ENCODE measurements at regions not wholly inside any gene's neighbourhood (a gene's known extent, or its start where the extent isn't known, plus 50 kb on each side); places are given as distances from the start of the nearest gene placed in this dataset.
"Not testable (repeated sequence)": the region's sequence is repeated elsewhere in the genome, so short reads cannot be mapped to it uniquely, and the experiment has no call there.

DNA sequence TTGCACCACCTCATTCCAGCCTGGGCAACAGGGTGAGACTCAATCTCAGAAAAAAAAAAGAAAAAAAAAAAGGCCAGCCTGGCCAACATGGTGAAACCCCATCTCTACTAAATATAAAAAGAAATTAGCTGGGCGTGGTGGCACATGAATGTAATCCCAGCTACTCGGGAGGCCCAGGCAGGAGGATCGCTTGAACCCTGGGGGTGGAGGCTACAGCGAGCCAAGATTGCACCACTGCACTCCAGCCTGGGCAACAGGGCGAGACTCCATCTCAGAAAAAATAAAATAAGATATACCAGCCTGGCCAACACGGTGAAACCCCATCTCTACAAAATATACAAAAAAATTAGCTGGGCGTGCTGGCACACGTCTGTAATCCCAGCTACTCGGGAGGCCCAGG lies 1602.3 kb downstream of the RPIA start:
- H3K4me2 ChIP-seq; H2AFZ ChIP-seq; H3K4me3 ChIP-seq; DNase-seq (ENCODE audit: low spot score); H4K20me1 ChIP-seq (ENCODE audit: insufficient read depth, poor library complexity, severe bottlenecking); H3K79me2 ChIP-seq; H3K4me1 ChIP-seq (ENCODE audit: insufficient read depth); H3K36me3 ChIP-seq (replicated peaks; ENCODE audit: insufficient read depth, low read depth); H3K27me3 ChIP-seq; H3K9me3 ChIP-seq (ENCODE audit: low read depth); H3K27ac ChIP-seq; H3K9me2 ChIP-seq (replicated peaks; ENCODE audit: insufficient read depth): not testable (repeated sequence)
- 80% methylated on average over 9 of the region's 9 CpGs for WGBS (ENCODE audit: low lambda C conversion rate, missing lambda C conversion rate)

DNA sequence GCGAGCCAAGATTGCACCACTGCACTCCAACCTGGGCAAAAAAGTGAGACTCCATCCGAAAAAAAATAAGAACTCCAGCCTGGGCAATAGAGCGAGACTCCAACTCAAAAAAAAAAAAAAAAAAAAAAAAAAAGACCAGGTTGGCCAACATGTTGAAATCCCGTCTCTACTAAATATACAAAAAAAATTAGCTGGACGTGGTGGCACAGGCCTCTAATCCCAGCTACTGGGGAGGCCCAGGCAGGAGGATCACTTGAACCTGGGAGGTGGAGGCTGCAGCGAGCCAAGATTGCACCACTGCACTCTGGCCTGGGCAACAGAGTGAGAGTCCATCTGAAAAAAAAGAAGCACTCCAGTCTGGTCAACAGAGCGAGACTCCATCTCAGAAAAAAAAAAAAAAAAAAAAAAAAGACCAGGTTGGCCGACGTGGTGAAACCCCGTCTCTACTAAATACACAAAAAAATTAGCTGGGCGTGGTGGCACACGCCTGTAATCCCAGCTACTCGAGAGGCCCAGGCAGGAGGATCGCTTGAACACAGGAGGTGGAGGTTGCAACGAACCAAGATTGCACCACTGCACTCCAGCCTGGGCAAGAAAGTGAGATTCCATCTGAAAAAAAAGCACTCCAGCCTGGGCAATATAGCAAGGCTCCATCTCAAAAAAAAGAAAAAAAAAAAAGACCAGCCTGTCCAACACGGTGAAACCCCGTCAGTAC lies 1603.7 kb downstream of the RPIA start:
- H3K27ac ChIP-seq; H3K4me2 ChIP-seq; H3K4me1 ChIP-seq (ENCODE audit: insufficient read depth); H4K20me1 ChIP-seq (ENCODE audit: insufficient read depth, poor library complexity, severe bottlenecking); H3K9me2 ChIP-seq (replicated peaks; ENCODE audit: insufficient read depth); H2AFZ ChIP-seq; H3K36me3 ChIP-seq (replicated peaks; ENCODE audit: insufficient read depth, low read depth); H3K9me3 ChIP-seq (ENCODE audit: low read depth); H3K27me3 ChIP-seq; H3K79me2 ChIP-seq; DNase-seq (ENCODE audit: low spot score); H3K4me3 ChIP-seq: not testable (repeated sequence)
- 85% methylated on average over 15 of the region's 17 CpGs for WGBS (ENCODE audit: low lambda C conversion rate, missing lambda C conversion rate)

DNA sequence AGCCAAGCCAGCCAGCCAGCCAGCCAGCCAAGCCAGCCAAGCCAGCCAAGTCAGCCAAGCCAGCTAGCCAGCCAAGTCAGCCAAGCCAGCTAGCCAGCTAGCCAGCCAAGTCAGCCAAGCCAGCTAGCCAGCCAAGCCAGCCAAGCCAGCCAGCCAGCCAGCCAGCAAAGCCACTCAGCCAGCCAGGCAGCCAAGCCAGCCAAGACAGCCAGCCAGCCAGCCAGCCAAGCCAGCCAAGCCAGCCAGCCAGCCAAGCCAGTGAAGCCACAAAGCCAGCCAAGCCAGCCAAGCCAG lies 1605.0 kb downstream of the RPIA start:
- not testable (repeated sequence) for H3K4me3 ChIP-seq; H3K27me3 ChIP-seq; H3K9me2 ChIP-seq (replicated peaks; ENCODE audit: insufficient read depth); H3K36me3 ChIP-seq (replicated peaks; ENCODE audit: insufficient read depth, low read depth); H3K4me1 ChIP-seq (ENCODE audit: insufficient read depth); H3K4me2 ChIP-seq; H2AFZ ChIP-seq; H3K79me2 ChIP-seq; DNase-seq (ENCODE audit: low spot score); H3K9me3 ChIP-seq (ENCODE audit: low read depth); H3K27ac ChIP-seq; H4K20me1 ChIP-seq (ENCODE audit: insufficient read depth, poor library complexity, severe bottlenecking)

DNA sequence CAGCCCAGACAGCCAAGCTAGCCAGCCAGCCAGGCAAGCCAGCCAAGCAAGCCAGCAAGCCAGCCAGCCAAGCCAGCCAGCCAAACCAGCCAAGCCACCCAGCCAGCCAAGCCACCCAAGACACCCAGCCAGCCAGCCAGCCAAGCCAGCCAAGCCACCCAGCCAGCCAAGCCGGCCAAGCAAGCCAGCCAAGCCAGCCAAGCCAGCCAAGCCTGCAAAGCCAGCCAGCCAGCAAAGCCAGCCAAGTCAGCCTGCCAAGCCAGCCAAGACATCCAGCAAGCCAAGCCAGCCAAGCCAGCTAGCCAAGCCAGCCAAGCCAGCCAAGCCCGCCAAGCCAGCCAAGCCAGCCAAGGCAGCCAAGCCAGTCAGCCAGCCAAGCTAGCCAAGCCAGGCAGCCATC lies 1606.2 kb downstream of the RPIA start:
- 77% methylated on average over 2 of the region's 2 CpGs for WGBS (ENCODE audit: low lambda C conversion rate, missing lambda C conversion rate)
- H3K36me3 ChIP-seq (replicated peaks; ENCODE audit: insufficient read depth, low read depth) = not testable (repeated sequence)

DNA sequence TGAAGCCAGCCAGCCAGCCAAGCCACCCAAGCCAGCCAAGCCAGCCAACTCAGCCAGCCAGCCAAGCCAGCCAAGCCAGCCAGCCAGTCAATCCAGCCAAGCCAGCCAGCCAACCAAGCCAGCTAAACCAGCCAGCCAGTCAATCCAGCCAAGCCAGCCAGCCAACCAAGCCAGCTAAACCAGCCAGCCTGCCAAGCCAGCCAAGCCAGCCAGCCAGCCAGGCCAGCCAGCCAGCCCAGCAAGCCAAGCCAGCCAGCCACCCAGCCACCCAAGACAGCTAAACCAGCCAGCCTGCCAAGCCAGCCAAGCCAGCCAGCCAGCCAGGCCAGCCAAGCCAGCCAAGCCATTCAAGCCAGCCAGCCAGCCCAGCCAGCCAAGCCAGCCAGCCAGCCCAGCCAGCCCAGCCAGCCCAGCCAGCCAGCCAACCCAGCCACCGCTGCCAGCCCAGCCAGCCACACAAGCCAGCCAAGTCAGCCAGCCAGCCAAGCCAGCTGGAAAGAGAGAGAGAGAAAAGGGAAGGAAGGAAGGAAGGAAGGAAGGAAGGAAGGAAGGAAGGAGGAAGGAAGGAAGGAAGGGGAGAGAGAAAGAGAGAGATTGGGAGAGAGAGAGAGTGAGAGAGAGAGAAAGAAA lies 1606.8 kb downstream of the RPIA start:
- not testable (repeated sequence) for H2AFZ ChIP-seq; DNase-seq (ENCODE audit: low spot score); H3K27ac ChIP-seq; H3K36me3 ChIP-seq (replicated peaks; ENCODE audit: insufficient read depth, low read depth); H3K9me2 ChIP-seq (replicated peaks; ENCODE audit: insufficient read depth); H3K4me2 ChIP-seq; H4K20me1 ChIP-seq (ENCODE audit: insufficient read depth, poor library complexity, severe bottlenecking); H3K27me3 ChIP-seq; H3K79me2 ChIP-seq; H3K9me3 ChIP-seq (ENCODE audit: low read depth); H3K4me1 ChIP-seq (ENCODE audit: insufficient read depth); H3K4me3 ChIP-seq
- WGBS (ENCODE audit: low lambda C conversion rate, missing lambda C conversion rate) = 67% methylated on average over 1 of the region's 1 CpG

More for the DNA sequence above, 1606.2 kb downstream of the RPIA start:
- not testable (repeated sequence) for H3K9me2 ChIP-seq (replicated peaks; ENCODE audit: insufficient read depth); H3K4me2 ChIP-seq; H3K27me3 ChIP-seq; H2AFZ ChIP-seq; H3K4me1 ChIP-seq (ENCODE audit: insufficient read depth); H3K9me3 ChIP-seq (ENCODE audit: low read depth); H3K27ac ChIP-seq; H4K20me1 ChIP-seq (ENCODE audit: insufficient read depth, poor library complexity, severe bottlenecking); H3K79me2 ChIP-seq; H3K4me3 ChIP-seq; DNase-seq (ENCODE audit: low spot score)

DNA sequence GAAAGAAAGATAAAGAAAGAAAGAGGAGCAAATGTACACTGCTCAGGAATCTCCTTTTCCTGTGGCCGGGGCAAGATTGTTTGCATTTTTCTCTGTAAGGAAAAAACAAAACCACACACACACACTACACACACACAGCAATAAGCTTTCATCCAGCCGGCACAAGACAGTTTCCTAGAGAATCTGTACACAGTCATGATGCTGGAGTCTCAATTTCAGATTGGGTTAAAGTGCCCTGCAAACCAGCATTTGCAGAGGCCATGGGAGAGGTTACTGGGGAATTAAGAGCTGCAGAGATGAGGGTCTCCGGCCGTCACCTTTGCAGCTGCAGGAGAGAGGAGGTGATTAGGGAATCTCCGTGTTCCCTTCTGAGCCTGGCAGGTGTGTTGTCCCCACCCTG lies 1607.5 kb downstream of the RPIA start:
- H3K9me3 ChIP-seq (ENCODE audit: low read depth); DNase-seq (ENCODE audit: low spot score): not testable (repeated sequence)
- 86% methylated on average over 2 of the region's 5 CpGs for WGBS (ENCODE audit: low lambda C conversion rate, missing lambda C conversion rate)

DNA sequence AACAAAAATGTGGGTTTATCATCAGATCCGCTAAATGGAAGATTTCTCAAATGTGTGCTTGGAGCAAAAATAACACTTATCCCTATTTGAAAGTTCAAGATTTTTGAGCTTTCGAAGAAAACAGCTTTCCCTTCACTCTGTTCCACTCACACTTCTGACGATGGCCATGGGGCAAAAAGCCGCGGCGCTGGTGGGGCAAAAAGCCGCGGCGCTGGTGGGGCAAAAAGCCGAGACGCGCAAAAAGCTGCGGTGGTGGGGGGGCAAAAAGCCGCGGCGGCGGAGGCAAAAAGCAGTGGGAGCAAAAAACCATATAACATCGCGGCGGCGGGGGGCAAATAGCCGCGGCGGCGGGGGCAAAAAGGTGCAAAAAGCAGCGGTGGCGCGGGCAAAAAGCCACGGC lies 1631.5 kb downstream of the RPIA start:
- not testable (repeated sequence) for H3K27ac ChIP-seq; H3K4me2 ChIP-seq; H3K9me3 ChIP-seq (ENCODE audit: low read depth); DNase-seq (ENCODE audit: low spot score); H3K27me3 ChIP-seq; H4K20me1 ChIP-seq (ENCODE audit: insufficient read depth, poor library complexity, severe bottlenecking); H3K36me3 ChIP-seq (replicated peaks; ENCODE audit: insufficient read depth, low read depth); H3K79me2 ChIP-seq; H2AFZ ChIP-seq; H3K4me3 ChIP-seq; H3K4me1 ChIP-seq (ENCODE audit: insufficient read depth); H3K9me2 ChIP-seq (replicated peaks; ENCODE audit: insufficient read depth)
- 95% methylated on average over 16 of the region's 29 CpGs for WGBS (ENCODE audit: low lambda C conversion rate, missing lambda C conversion rate)

More for the DNA sequence above, 1607.5 kb downstream of the RPIA start:
- H3K79me2 ChIP-seq; H3K4me3 ChIP-seq; H2AFZ ChIP-seq; H3K27ac ChIP-seq; H4K20me1 ChIP-seq (ENCODE audit: insufficient read depth, poor library complexity, severe bottlenecking); H3K4me2 ChIP-seq; H3K27me3 ChIP-seq; H3K4me1 ChIP-seq (ENCODE audit: insufficient read depth); H3K36me3 ChIP-seq (replicated peaks; ENCODE audit: insufficient read depth, low read depth); H3K9me2 ChIP-seq (replicated peaks; ENCODE audit: insufficient read depth): not testable (repeated sequence)

DNA sequence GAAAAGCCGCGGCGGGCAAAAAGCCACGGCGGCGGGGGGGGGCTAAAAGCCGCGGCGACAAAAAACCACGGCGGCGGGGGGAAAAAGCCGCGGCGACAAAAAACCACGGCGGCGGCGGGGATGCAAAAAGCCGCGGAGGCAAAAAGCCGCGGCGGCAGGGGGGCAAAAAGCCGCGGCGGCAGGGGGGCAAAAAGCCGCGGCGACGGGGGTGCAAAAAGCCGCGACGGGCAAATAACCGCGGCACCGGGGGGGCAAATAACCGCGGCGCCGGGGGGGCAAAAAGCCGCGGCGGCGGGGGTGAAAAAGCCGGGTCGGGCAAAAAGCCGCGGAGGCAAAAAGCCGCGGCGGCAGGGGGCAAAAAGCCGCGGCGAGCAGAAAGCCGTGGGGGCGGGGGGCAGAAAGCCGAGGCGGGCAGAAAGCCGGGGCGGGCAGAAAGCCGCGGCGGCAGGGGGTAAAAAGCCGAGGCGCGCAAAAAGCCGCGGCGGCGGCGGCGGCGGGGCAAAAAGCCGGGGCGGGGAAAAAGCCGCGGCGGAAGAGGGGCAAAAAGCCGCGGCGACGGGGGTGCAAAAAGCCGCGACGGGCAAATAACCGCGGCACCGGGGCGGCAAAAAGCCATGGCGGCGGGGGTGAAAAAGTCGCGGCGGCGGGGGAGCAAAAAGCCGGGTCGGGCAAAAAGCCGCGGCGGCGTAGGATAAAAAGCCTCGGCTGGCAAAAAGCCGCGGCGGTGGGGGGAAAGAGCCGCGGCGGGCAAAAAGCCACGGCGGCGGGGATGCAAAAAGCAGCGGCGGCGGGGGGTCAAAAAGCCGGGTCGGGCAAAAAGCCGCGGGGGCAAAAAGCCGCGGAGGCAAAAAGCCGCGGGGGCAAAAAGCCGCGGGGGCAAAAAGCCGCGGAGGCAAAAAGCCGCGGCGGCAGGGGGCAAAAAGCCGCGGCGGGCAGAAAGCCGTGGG lies 1632.4 kb downstream of the RPIA start:
- not testable (repeated sequence) for H3K4me1 ChIP-seq (ENCODE audit: insufficient read depth); H3K36me3 ChIP-seq (replicated peaks; ENCODE audit: insufficient read depth, low read depth); H3K4me3 ChIP-seq; DNase-seq (ENCODE audit: low spot score); H3K9me3 ChIP-seq (ENCODE audit: low read depth); H3K79me2 ChIP-seq; H3K4me2 ChIP-seq; H2AFZ ChIP-seq; H3K27me3 ChIP-seq; H4K20me1 ChIP-seq (ENCODE audit: insufficient read depth, poor library complexity, severe bottlenecking); H3K9me2 ChIP-seq (replicated peaks; ENCODE audit: insufficient read depth); H3K27ac ChIP-seq
- no CpG with 5 or more reads among the region's 134 CpGs for WGBS (ENCODE audit: low lambda C conversion rate, missing lambda C conversion rate)

DNA sequence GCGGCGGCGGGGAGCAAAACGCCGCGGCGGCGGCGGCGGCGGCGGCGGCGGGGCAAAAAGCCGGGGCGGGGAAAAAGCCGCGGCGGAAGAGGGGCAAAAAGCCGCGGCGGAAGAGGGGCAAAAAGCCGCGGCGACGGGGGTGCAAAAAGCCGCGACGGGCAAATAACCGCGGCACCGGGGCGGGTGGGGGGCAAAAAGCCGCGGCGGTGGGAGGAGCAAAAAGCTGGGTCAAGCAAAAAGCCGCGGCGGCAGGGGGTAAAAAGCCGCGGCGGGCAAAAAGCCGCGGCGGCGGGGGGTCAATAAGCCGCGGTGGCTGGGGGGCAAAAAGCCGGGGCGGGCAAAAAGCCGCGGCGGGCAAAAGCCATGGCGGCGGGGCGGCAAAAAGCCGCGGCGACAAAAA lies 1633.2 kb downstream of the RPIA start:
- not testable (repeated sequence) for H3K9me3 ChIP-seq (ENCODE audit: low read depth); H3K27ac ChIP-seq; H2AFZ ChIP-seq; H3K27me3 ChIP-seq; DNase-seq (ENCODE audit: low spot score); H4K20me1 ChIP-seq (ENCODE audit: insufficient read depth, poor library complexity, severe bottlenecking); H3K4me1 ChIP-seq (ENCODE audit: insufficient read depth); H3K4me2 ChIP-seq; H3K9me2 ChIP-seq (replicated peaks; ENCODE audit: insufficient read depth); H3K4me3 ChIP-seq; H3K36me3 ChIP-seq (replicated peaks; ENCODE audit: insufficient read depth, low read depth); H3K79me2 ChIP-seq
- WGBS (ENCODE audit: low lambda C conversion rate, missing lambda C conversion rate) = no CpG with 5 or more reads among the region's 59 CpGs
